ENCODE measurements at regions not wholly inside any gene's neighbourhood (a gene's known extent, or its start where the extent isn't known, plus 50 kb on each side); places are given as distances from the start of the nearest gene placed in this dataset.
A peak's percentile ranks its signal among the peaks of the same experiment; 100 is the strongest.

- H3K4me2 ChIP-seq (ENCODE audit: extremely low read depth, insufficient read depth, low read length), result no peak overlapping the region
- H3K4me3 ChIP-seq (replicated peaks in 1 of 4; ENCODE audit: control extremely low read depth in 1 of 4, insufficient read depth in 1 of 4, low read depth in 3 of 4, low read length in 4 of 4), result no peak overlapping the region
- H4K20me1 ChIP-seq (ENCODE audit: control insufficient read depth, extremely low read depth, insufficient read depth, low read length), result no peaks in the 10 kb centered on the region
- H3K4me1 ChIP-seq (ENCODE audit: control insufficient read depth, extremely low read depth, insufficient read depth, low read length), result no peaks in the 10 kb centered on the region
- no peak overlapping the region for H3K27ac ChIP-seq (ENCODE audit: insufficient read depth, low read length)
- H3K79me2 ChIP-seq (ENCODE audit: control insufficient read depth, insufficient read depth, low read length), result no peaks in the 10 kb centered on the region
- no peak overlapping the region for H2AFZ ChIP-seq (ENCODE audit: low read length)
- DNase-seq (ENCODE audit: low read depth in 2 of 2), result no peak
- no peaks in the 10 kb centered on the region for H3K36me3 ChIP-seq (ENCODE audit: control insufficient read depth, insufficient read depth, low read length)
- no peaks in the 10 kb centered on the region for H3K27me3 ChIP-seq (ENCODE audit: control insufficient read depth, insufficient read depth, low read length)
- H3K9ac ChIP-seq (ENCODE audit: insufficient read depth, low read length), result no peak overlapping the region
- no peak for TF ChIP-seq CTCF (conservative IDR thresholded peaks at IDR 0.05 in 1 of 2, IDR thresholded peaks at IDR 0.05 in 1 of 2; ENCODE audit: low read depth in 1 of 2, low read length in 2 of 2)
- no peak for TF ChIP-seq EZH2 (IDR thresholded peaks at IDR 0.05; ENCODE audit: low read length, missing control alignments)
- no peaks in the 10 kb centered on the region for H3K9me3 ChIP-seq (ENCODE audit: control insufficient read depth, insufficient read depth, low read depth, low read length)
These were observed 134.7 kb upstream of the CDH20 start for GRCh38 chr18:61198486-61198885.

- Histone ChIP-seq H3K4me3 (replicated peaks in 1 of 4; ENCODE audit: control extremely low read depth in 1 of 4, insufficient read depth in 1 of 4, low read depth in 3 of 4, low read length in 4 of 4) (no peak overlapping the region), H3K36me3 (ENCODE audit: control insufficient read depth, insufficient read depth, low read length) (no peaks in the 10 kb centered on the region), H2AFZ (ENCODE audit: low read length) (no peak overlapping the region), H4K20me1 (ENCODE audit: control insufficient read depth, extremely low read depth, insufficient read depth, low read length) (no peaks in the 10 kb centered on the region), H3K27ac (ENCODE audit: insufficient read depth, low read length) (no peak overlapping the region), H3K4me1 (ENCODE audit: control insufficient read depth, extremely low read depth, insufficient read depth, low read length) (no peaks in the 10 kb centered on the region), H3K4me2 (ENCODE audit: extremely low read depth, insufficient read depth, low read length) (no peak overlapping the region), H3K79me2 (ENCODE audit: control insufficient read depth, insufficient read depth, low read length) (no peaks in the 10 kb centered on the region), H3K9ac (ENCODE audit: insufficient read depth, low read length) (no peak overlapping the region), H3K9me3 (ENCODE audit: control insufficient read depth, insufficient read depth, low read depth, low read length) (no peaks in the 10 kb centered on the region), H3K27me3 (ENCODE audit: control insufficient read depth, insufficient read depth, low read length) (no peaks in the 10 kb centered on the region)
- peak; percentile 2 to 79 for DNase-seq (ENCODE audit: low read depth in 2 of 2)
- TF ChIP-seq CTCF (conservative IDR thresholded peaks at IDR 0.05 in 1 of 2, IDR thresholded peaks at IDR 0.05 in 1 of 2; ENCODE audit: low read depth in 1 of 2, low read length in 2 of 2) (no peak), EZH2 (IDR thresholded peaks at IDR 0.05; ENCODE audit: low read length, missing control alignments) (no peak)
These were observed 133.9 kb upstream of the CDH20 start for GRCh38 chr18:61199171-61199848.

GRCh38 chr18:61201511-61201910, 131.7 kb upstream of the CDH20 start:
- no peaks in the 10 kb centered on the region for H3K9me3 ChIP-seq (ENCODE audit: control insufficient read depth, insufficient read depth, low read depth, low read length)

More at GRCh38 chr18:61201511-61201910, 131.7 kb upstream of the CDH20 start:
- peak in 1 of 2 donors; percentile 39 for DNase-seq (ENCODE audit: low read depth in 2 of 2)
- no peak overlapping the region for H3K4me3 ChIP-seq (replicated peaks in 1 of 4; ENCODE audit: control extremely low read depth in 1 of 4, insufficient read depth in 1 of 4, low read depth in 3 of 4, low read length in 4 of 4)
- no peak overlapping the region for H3K27ac ChIP-seq (ENCODE audit: insufficient read depth, low read length)
- H3K79me2 ChIP-seq (ENCODE audit: control insufficient read depth, insufficient read depth, low read length), result no peaks in the 10 kb centered on the region
- no peak overlapping the region for H3K9ac ChIP-seq (ENCODE audit: insufficient read depth, low read length)
- H4K20me1 ChIP-seq (ENCODE audit: control insufficient read depth, extremely low read depth, insufficient read depth, low read length), result no peaks in the 10 kb centered on the region
- no peaks in the 10 kb centered on the region for H3K4me1 ChIP-seq (ENCODE audit: control insufficient read depth, extremely low read depth, insufficient read depth, low read length)
- H3K27me3 ChIP-seq (ENCODE audit: control insufficient read depth, insufficient read depth, low read length), result no peaks in the 10 kb centered on the region
- H2AFZ ChIP-seq (ENCODE audit: low read length), result no peak overlapping the region
- H3K4me2 ChIP-seq (ENCODE audit: extremely low read depth, insufficient read depth, low read length), result no peak overlapping the region
- no peak for TF ChIP-seq EZH2 (IDR thresholded peaks at IDR 0.05; ENCODE audit: low read length, missing control alignments)
- TF ChIP-seq CTCF (conservative IDR thresholded peaks at IDR 0.05 in 1 of 2, IDR thresholded peaks at IDR 0.05 in 1 of 2; ENCODE audit: low read depth in 1 of 2, low read length in 2 of 2), result no peak
- H3K36me3 ChIP-seq (ENCODE audit: control insufficient read depth, insufficient read depth, low read length), result no peaks in the 10 kb centered on the region

Data from fibroblast of lung (primary cell).